Effector memory CD4-positive, alpha-beta T cell (primary cell): ENCODE measurements at regions not wholly inside any gene's neighbourhood (a gene's known extent, or its start where the extent isn't known, plus 50 kb on each side); places are given as distances from the start of the nearest gene placed in this dataset.

Experiments
- DNase-seq, 3 donors: peaks; one replicate each; pipeline ENCODE4 v3.0.0-alpha.2; 2020
- H3K27ac ChIP-seq: 2 replicates; pipeline ENCODE4 v1.7.0; 2013; ENCODE audit warnings: mild to moderate bottlenecking, low read length, moderate library complexity; ENCODE audit not compliant: insufficient read depth, poor library complexity, severe bottlenecking
- H3K27me3 ChIP-seq: replicated peaks from 2 replicates; pipeline ENCODE4 v1.7.0; 2013; ENCODE audit warnings: mild to moderate bottlenecking, low read length; ENCODE audit not compliant: insufficient read depth, control insufficient read depth, poor library complexity, severe bottlenecking
- H3K36me3 ChIP-seq: 2 replicates; pipeline ENCODE4 v1.7.0; 2013; ENCODE audit warnings: mild to moderate bottlenecking, low read length, moderate library complexity; ENCODE audit not compliant: control insufficient read depth, insufficient read depth
- H3K4me1 ChIP-seq: 2 replicates; pipeline ENCODE4 v1.7.0; 2013; ENCODE audit warnings: low read length, mild to moderate bottlenecking; ENCODE audit not compliant: control insufficient read depth, insufficient read depth, poor library complexity, severe bottlenecking
- H3K4me3 ChIP-seq: 2 replicates; pipeline ENCODE4 v1.7.0; 2013; ENCODE audit warnings: low read length, low read depth, mild to moderate bottlenecking; ENCODE audit not compliant: insufficient read depth, poor library complexity, severe bottlenecking
- H3K9me3 ChIP-seq: 2 replicates; pipeline ENCODE4 v1.7.0; 2013; ENCODE audit warnings: mild to moderate bottlenecking, low read length, moderate library complexity; ENCODE audit not compliant: control insufficient read depth

DNA sequence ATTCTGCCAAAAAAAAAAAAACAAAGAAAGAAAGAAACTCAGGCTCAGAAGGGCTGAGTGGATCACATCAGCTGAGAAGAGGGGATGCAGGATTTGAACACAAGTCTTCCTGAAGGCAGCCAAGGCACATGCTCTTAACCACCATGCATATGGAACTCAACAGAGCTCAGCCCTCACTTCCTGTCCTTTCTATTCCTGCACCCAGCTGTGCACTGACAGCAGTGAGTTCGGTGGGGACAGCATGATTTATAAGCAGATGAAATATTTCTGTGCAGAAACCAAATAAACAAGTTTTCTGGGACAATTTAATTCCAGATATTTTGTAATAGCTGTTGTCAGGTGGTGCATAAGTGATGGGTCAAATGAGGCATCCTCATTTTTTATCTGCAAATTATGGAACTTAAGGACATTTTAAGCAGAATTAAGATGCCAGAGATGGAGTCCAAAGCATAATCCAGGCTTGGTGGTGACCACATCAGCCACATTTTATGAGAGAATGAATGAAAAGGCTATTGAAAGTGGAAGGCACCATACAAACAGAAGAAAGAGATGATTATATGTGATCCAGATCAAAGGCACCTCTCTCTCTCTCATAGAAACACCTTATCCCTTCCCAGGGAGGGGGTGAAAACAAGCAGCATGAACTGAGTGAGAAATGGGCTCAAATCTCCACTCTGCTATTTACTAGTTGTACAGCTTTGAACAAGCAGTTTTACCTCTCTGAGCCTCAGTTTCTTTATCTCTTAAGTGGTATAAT is 303.6 kb upstream of the MSX2 start:
- H3K27ac ChIP-seq: no peak overlapping the region
- no peaks in the 10 kb centered on the region for H3K4me1 ChIP-seq
- no peaks in the 10 kb centered on the region for H3K36me3 ChIP-seq
- H3K27me3 ChIP-seq: no peaks in the 10 kb centered on the region
- no peaks in the 10 kb centered on the region for H3K9me3 ChIP-seq
- DNase-seq: no peak
- H3K4me3 ChIP-seq: no peak overlapping the region

DNA sequence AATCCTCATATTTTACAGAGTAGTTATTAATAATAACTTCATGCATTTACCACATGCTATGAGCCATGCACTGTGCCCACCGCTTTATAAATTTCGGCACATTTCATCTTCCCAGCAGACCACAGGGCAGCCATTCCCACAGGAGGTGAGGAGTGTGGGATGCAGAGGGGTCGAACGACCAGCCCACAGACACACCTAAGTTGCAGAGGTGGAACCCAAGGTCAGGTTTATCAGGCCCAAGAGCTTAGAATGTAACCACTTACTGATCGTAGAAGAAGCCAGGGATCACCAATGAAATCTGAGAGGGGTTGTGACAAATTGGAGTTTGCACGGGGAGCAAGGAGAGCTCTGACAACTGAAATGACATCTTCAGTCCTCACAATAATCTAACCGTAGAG is 303.0 kb upstream of the MSX2 start:
- Histone ChIP-seq H3K4me3 (no peak overlapping the region), H3K27ac (no peak overlapping the region), H3K9me3 (no peaks in the 10 kb centered on the region), H3K4me1 (no peaks in the 10 kb centered on the region), H3K36me3 (no peaks in the 10 kb centered on the region), H3K27me3 (no peaks in the 10 kb centered on the region)
- no peak for DNase-seq

GRCh38 chr5:174423558-174423957 is 300.8 kb upstream of the MSX2 start:
- no peaks in the 10 kb centered on the region for H3K9me3 ChIP-seq
- no peak overlapping the region for H3K27ac ChIP-seq
- no peak overlapping the region for H3K4me3 ChIP-seq
- no peaks in the 10 kb centered on the region for H3K4me1 ChIP-seq
- DNase-seq: no peak
- H3K27me3 ChIP-seq: no peaks in the 10 kb centered on the region
- no peaks in the 10 kb centered on the region for H3K36me3 ChIP-seq

GRCh38 chr5:174424219-174425053 is 299.9 kb upstream of the MSX2 start:
- no peaks in the 10 kb centered on the region for H3K4me1 ChIP-seq
- no peak overlapping the region for H3K27ac ChIP-seq
- H3K27me3 ChIP-seq: no peaks in the 10 kb centered on the region
- H3K36me3 ChIP-seq: no peaks in the 10 kb centered on the region
- no peaks in the 10 kb centered on the region for H3K9me3 ChIP-seq
- no peak overlapping the region for H3K4me3 ChIP-seq
- no peak for DNase-seq

DNA sequence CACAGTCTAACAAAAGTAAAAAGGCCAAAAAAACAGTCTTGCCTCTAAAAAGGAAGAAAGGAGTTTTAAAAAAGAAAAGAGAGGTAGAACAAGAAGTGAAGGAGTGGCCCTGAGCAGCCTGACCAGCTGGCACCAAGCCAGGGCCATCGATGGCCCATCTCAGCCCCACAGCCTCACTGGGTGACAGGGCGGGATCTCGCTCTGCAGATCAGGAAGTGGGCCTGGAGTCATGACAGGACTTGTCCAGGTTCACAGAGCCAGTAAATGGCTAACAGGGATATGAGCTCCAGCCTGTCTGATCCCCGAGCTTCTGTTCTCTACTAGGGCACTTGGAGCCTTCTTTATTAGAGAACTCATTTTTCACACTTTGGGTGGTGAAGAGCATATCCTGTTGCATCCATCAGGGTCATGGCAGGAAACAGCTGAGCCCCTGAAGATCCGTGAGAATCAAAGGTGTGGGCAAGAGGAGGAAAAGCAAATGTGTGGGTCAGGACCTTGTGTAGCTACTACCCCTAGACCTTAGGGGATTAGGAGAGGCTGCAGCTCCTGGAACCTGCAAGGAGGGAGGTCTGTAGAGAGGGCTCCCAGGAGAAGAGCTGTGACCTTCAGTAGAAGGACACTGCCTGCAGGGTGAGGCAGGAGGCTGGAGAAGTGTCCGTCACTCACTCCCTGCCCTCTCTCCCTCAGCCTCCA is 299.0 kb upstream of the MSX2 start:
- Histone ChIP-seq H3K4me3 (no peak overlapping the region), H3K36me3 (no peaks in the 10 kb centered on the region), H3K4me1 (no peaks in the 10 kb centered on the region), H3K27ac (no peak overlapping the region), H3K9me3 (no peaks in the 10 kb centered on the region), H3K27me3 (no peaks in the 10 kb centered on the region)
- DNase-seq: no peak

DNA sequence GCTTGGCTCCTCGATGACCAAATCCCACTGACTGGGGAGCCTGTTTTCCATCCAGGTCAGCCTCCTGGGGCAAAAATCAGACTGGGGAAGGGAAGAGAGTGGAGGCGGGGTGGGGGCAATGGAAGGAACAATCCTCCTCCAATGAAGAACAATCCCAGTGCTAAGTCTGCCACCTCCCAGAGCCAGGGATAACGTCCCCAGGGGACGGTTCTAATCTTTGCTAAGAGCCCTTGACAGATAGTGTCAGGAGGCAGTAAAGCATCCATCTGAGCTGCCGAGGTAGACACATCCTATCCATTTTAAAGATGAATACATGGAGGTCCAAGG is 298.5 kb upstream of the MSX2 start:
- no peaks in the 10 kb centered on the region for H3K27me3 ChIP-seq
- H3K4me1 ChIP-seq: no peaks in the 10 kb centered on the region
- no peak overlapping the region for H3K4me3 ChIP-seq
- H3K27ac ChIP-seq: no peak overlapping the region
- DNase-seq: no peak
- no peaks in the 10 kb centered on the region for H3K9me3 ChIP-seq
- no peaks in the 10 kb centered on the region for H3K36me3 ChIP-seq

DNA sequence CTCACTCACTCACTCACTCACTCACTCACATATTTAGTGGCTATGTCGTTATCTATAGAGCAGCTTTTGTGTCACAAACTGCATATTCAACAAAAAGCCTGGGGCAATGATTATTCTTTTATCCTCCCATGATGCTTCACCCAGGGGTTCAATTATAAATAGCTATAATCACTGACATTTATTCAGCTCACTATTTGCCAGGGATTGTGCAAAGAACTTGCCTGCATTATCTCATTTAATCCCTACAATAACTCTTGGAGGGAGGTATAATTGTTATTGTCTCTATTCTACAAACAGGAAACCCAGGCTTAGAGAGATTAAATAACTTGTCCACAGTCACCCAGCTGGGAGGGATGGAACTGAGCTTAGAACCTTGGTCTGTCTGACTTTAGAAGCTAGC is 298.0 kb upstream of the MSX2 start:
- Histone ChIP-seq H3K27ac (no peak overlapping the region), H3K4me1 (no peaks in the 10 kb centered on the region), H3K4me3 (no peak overlapping the region), H3K9me3 (no peaks in the 10 kb centered on the region), H3K36me3 (no peaks in the 10 kb centered on the region), H3K27me3 (no peaks in the 10 kb centered on the region)
- no peak for DNase-seq

DNA sequence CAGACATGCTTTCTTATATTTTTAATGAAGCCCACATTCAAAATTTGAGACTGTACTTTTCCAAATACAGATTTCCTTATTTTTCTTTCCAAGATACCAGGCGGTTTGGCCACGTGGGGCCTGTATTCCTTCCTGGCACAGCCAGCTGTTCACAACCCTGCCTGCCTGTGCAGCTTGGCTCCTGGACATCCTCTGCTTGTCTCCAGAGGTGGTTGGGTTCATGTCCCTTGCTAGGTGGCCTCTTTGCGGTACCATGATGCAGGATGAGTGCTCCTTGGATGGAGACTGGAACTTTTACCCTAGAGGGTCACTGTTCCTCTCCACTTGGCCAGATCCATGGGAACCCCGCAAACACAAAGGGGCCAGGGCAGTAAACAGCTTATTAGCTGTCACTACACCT is 297.5 kb upstream of the MSX2 start:
- H3K4me1 ChIP-seq: no peaks in the 10 kb centered on the region
- H3K36me3 ChIP-seq: no peaks in the 10 kb centered on the region
- no peak for DNase-seq
- H3K9me3 ChIP-seq: no peaks in the 10 kb centered on the region
- H3K4me3 ChIP-seq: no peak overlapping the region
- H3K27ac ChIP-seq: no peak overlapping the region
- H3K27me3 ChIP-seq: no peaks in the 10 kb centered on the region

DNA sequence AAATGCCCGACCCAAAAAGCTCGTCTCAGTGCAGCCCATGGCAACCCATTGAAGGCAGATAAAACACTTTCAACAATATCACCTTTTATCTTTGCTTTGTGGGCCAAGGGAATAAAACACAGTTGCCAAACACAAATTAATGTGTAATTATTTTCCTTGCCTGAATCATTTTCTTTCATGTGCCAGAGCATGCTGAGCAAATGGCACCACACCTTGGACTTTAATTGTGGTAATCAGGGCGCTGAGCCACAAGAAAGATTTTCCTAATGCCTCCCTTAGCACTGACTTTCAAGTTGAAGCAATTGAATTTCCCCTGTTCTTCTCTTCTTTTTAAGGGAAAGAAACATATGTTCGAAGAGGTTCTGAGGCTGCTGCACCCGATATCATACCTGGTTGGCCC is 297.1 kb upstream of the MSX2 start:
- Histone ChIP-seq H3K4me3 (no peak overlapping the region), H3K9me3 (no peaks in the 10 kb centered on the region), H3K4me1 (no peaks in the 10 kb centered on the region), H3K27ac (no peak overlapping the region), H3K27me3 (no peaks in the 10 kb centered on the region), H3K36me3 (no peaks in the 10 kb centered on the region)
- no peak for DNase-seq

GRCh38 chr5:174428895-174429294 is 295.5 kb upstream of the MSX2 start:
- Histone ChIP-seq H3K4me1 (no peaks in the 10 kb centered on the region), H3K27ac (no peak overlapping the region), H3K9me3 (no peaks in the 10 kb centered on the region), H3K36me3 (no peaks in the 10 kb centered on the region), H3K4me3 (no peak overlapping the region), H3K27me3 (no peaks in the 10 kb centered on the region)
- no peak for DNase-seq
